CD4-positive, alpha-beta T cell treated with Interleukin-21 for 1 hour (primary cell): ENCODE measurements at regions not wholly inside any gene's neighbourhood (a gene's known extent, or its start where the extent isn't known, plus 50 kb on each side); places are given as distances from the start of the nearest gene placed in this dataset.
"Not testable (repeated sequence)": the region's sequence is repeated elsewhere in the genome, so short reads cannot be mapped to it uniquely, and the experiment has no call there.

Experiments used
- DNase-seq: peaks from one replicate; pipeline ENCODE4 v3.0.0-alpha.2; 2020

- no peak for DNase-seq
Observed at GRCh38 chrX:46218373-46218772, 326.8 kb downstream of the ZNF674 start.

- DNase-seq: no peak
Observed at GRCh38 chrX:46216406-46216805, 328.8 kb downstream of the ZNF674 start.

GRCh38 chrX:46211079-46211478, 334.1 kb downstream of the ZNF674 start:
- DNase-seq: no peak

- no peak for DNase-seq
Observed at GRCh38 chrX:46209768-46210167, 335.5 kb downstream of the ZNF674 start.

GRCh38 chrX:46209037-46209436, 336.2 kb downstream of the ZNF674 start:
- no peak for DNase-seq

- no peak for DNase-seq
Observed at GRCh38 chrX:46208225-46208854, 336.9 kb downstream of the ZNF674 start.

- DNase-seq: no peak
Observed at GRCh38 chrX:46204721-46205422, 340.3 kb downstream of the ZNF674 start.

- no peak for DNase-seq
Observed at GRCh38 chrX:46202733-46203514, 342.3 kb downstream of the ZNF674 start.

GRCh38 chrX:46200413-46200812, 344.8 kb downstream of the ZNF674 start:
- no peak for DNase-seq

- no peak for DNase-seq
Observed at GRCh38 chrX:46198858-46199257, 346.4 kb downstream of the ZNF674 start.

- DNase-seq: not testable (repeated sequence)
Observed at GRCh38 chrX:46186811-46187106, 358.5 kb downstream of the ZNF674 start.

- DNase-seq: no peak
Observed at GRCh38 chrX:46185923-46186810, 359.1 kb downstream of the ZNF674 start.

- DNase-seq: no peak
Observed at GRCh38 chrX:46184749-46185148, 360.5 kb downstream of the ZNF674 start.

GRCh38 chrX:46180258-46180687, 364.9 kb downstream of the ZNF674 start:
- DNase-seq: no peak

GRCh38 chrX:46179748-46180147, 365.5 kb downstream of the ZNF674 start:
- no peak for DNase-seq

- no peak for DNase-seq
Observed at GRCh38 chrX:46178763-46179162, 366.5 kb downstream of the ZNF674 start.

- DNase-seq: no peak
Observed at GRCh38 chrX:46173159-46173558, 372.1 kb downstream of the ZNF674 start.

GRCh38 chrX:46171457-46171856, 373.8 kb downstream of the ZNF674 start:
- DNase-seq: not testable (repeated sequence)

- DNase-seq: no peak
Observed at GRCh38 chrX:46169808-46170207, 375.4 kb downstream of the ZNF674 start.

- no peak for DNase-seq
Observed at GRCh38 chrX:46168254-46168653, 377.0 kb downstream of the ZNF674 start.

GRCh38 chrX:46165866-46166265, 379.4 kb downstream of the ZNF674 start:
- DNase-seq: no peak

- DNase-seq: no peak
Observed at GRCh38 chrX:46165411-46165810, 379.8 kb downstream of the ZNF674 start.

GRCh38 chrX:46152756-46153155, 392.5 kb downstream of the ZNF674 start:
- DNase-seq: no peak
